Stimulated activated CD4-positive, alpha-beta T cell treated with anti-CD3 and anti-CD28 coated beads, Interleukin-2, amount 100 ng/mL, for 48 hours (primary cell): ENCODE measurements at regions not wholly inside any gene's neighbourhood (a gene's known extent, or its start where the extent isn't known, plus 50 kb on each side); places are given as distances from the start of the nearest gene placed in this dataset.
"Not testable (repeated sequence)": the region's sequence is repeated elsewhere in the genome, so short reads cannot be mapped to it uniquely, and the experiment has no call there.

Experiments used
- DNase-seq, 2 donors: peaks; one replicate each; pipeline ENCODE4 v3.0.0-alpha.2; 2020

GRCh38 chr22:22697377-22698117, 53.1 kb downstream of the GGTLC2 start:
- DNase-seq: no peak

GRCh38 chr22:22698263-22698750, 53.9 kb downstream of the GGTLC2 start:
- no peak for DNase-seq

GRCh38 chr22:22700631-22701030, 56.2 kb downstream of the GGTLC2 start:
- DNase-seq: no peak

GRCh38 chr22:22701557-22701956, 57.1 kb downstream of the GGTLC2 start:
- DNase-seq: not testable (repeated sequence)

- DNase-seq: no peak
These were observed 58.1 kb downstream of the GGTLC2 start for GRCh38 chr22:22702237-22703202.

- DNase-seq: no peak
These were observed 58.8 kb downstream of the GGTLC2 start for GRCh38 chr22:22703203-22703570.

- no peak for DNase-seq
These were observed 59.3 kb downstream of the GGTLC2 start for GRCh38 chr22:22703715-22704114.

- no peak for DNase-seq
These were observed 59.9 kb downstream of the GGTLC2 start for GRCh38 chr22:22704156-22704946.

- DNase-seq: no peak
These were observed 61.1 kb downstream of the GGTLC2 start for GRCh38 chr22:22705328-22706100.

GRCh38 chr22:22706253-22706915, 62.0 kb downstream of the GGTLC2 start:
- no peak for DNase-seq

- no peak for DNase-seq
These were observed 65.5 kb downstream of the GGTLC2 start for GRCh38 chr22:22709719-22710445.

GRCh38 chr22:22710719-22711531, 66.5 kb downstream of the GGTLC2 start:
- DNase-seq: peak; percentile 72 to 76

GRCh38 chr22:22711532-22711913, 67.1 kb downstream of the GGTLC2 start:
- DNase-seq: no peak

GRCh38 chr22:22712092-22712658, 67.8 kb downstream of the GGTLC2 start:
- no peak for DNase-seq

GRCh38 chr22:22712666-22713365, 68.4 kb downstream of the GGTLC2 start:
- no peak for DNase-seq

GRCh38 chr22:22713416-22713815, 69.0 kb downstream of the GGTLC2 start:
- no peak for DNase-seq

GRCh38 chr22:22714600-22715335, 70.4 kb downstream of the GGTLC2 start:
- no peak for DNase-seq

- DNase-seq: no peak
These were observed 71.8 kb downstream of the GGTLC2 start for GRCh38 chr22:22716136-22716665.
